NCI-H1930 (cell line): ENCODE measurements at regions not wholly inside any gene's neighbourhood (a gene's known extent, or its start where the extent isn't known, plus 50 kb on each side); places are given as distances from the start of the nearest gene placed in this dataset.

Experiments
- DNase-seq, 2 experiments: peaks; one replicate each; lab custom pipeline; 2025; lab: John Stamatoyannopoulos, UW

GRCh38 chr3:181081930-181082329 lies 92.4 kb upstream of the DNAJC19 start:
- DNase-seq = no peak

- DNase-seq = no peak
Measured at GRCh38 chr3:181076558-181076957, 87.0 kb upstream of the DNAJC19 start.

- DNase-seq = no peak
Measured at GRCh38 chr3:181075098-181075497, 85.6 kb upstream of the DNAJC19 start.

- DNase-seq = no peak
Measured at GRCh38 chr3:181066143-181067087, 76.9 kb upstream of the DNAJC19 start.

- DNase-seq = no peak
Measured at GRCh38 chr3:181056136-181056732, 66.7 kb upstream of the DNAJC19 start.

- no peak for DNase-seq
Measured at GRCh38 chr3:181054538-181054937, 65.0 kb upstream of the DNAJC19 start.

GRCh38 chr3:181052256-181052655 lies 62.7 kb upstream of the DNAJC19 start:
- DNase-seq = no peak

GRCh38 chr3:181050738-181051137 lies 61.2 kb upstream of the DNAJC19 start:
- no peak for DNase-seq

- no peak for DNase-seq
Measured at GRCh38 chr3:181040030-181040429, 50.5 kb upstream of the DNAJC19 start.
